Smooth muscle cell (in vitro differentiated cells): ENCODE measurements at regions not wholly inside any gene's neighbourhood (a gene's known extent, or its start where the extent isn't known, plus 50 kb on each side); places are given as distances from the start of the nearest gene placed in this dataset.
"Not testable (repeated sequence)": the region's sequence is repeated elsewhere in the genome, so short reads cannot be mapped to it uniquely, and the experiment has no call there.

Experiments used
- DNase-seq: peaks from one replicate; lab custom pipeline; 2025; ENCODE audit not compliant: unreplicated experiment; lab: John Stamatoyannopoulos, UW
- H2AFZ ChIP-seq: fragments of 200-600 bp; sonication (generic); 2 replicates; pipeline ENCODE4 v1.6.0; 2016; ENCODE audit warnings: antibody characterized with exemption, low read depth, mild to moderate bottlenecking
- H3F3A ChIP-seq: fragments of 200-600 bp; sonication (generic); 2 replicates; pipeline ENCODE4 v1.6.0; 2017; ENCODE audit warnings: antibody characterized with exemption, low read depth
- H3K27ac ChIP-seq: fragments of 200-600 bp; sonication (generic); 2 replicates; pipeline ENCODE4 v1.5.1; 2016; ENCODE audit warnings: low read depth, mild to moderate bottlenecking
- H3K27me3 ChIP-seq: fragments of 200-600 bp; sonication (generic); 2 replicates; pipeline ENCODE4 v1.6.1; 2016; ENCODE audit warnings: low read depth, mild to moderate bottlenecking
- H3K36me3 ChIP-seq: fragments of 200-600 bp; sonication (generic); 2 replicates; pipeline ENCODE4 v1.5.1; 2016; ENCODE audit warnings: low read depth
- H3K4me1 ChIP-seq: fragments of 200-600 bp; sonication (generic); 2 replicates; pipeline ENCODE4 v1.5.1; 2016; ENCODE audit warnings: low read depth
- H3K4me2 ChIP-seq: fragments of 200-600 bp; sonication (generic); 2 replicates; pipeline ENCODE4 v1.6.0; 2016; ENCODE audit warnings: mild to moderate bottlenecking
- H3K4me3 ChIP-seq: fragments of 200-600 bp; sonication (generic); 2 replicates; pipeline ENCODE4 v1.5.1; 2016; ENCODE audit warnings: mild to moderate bottlenecking
- H3K79me2 ChIP-seq: fragments of 200-600 bp; sonication (generic); 2 replicates; pipeline ENCODE4 v1.6.0; 2016; ENCODE audit warnings: low read depth, mild to moderate bottlenecking
- H3K9ac ChIP-seq: fragments of 200-600 bp; sonication (generic); 2 replicates; pipeline ENCODE4 v1.6.0; 2016; ENCODE audit warnings: low read depth
- H3K9me3 ChIP-seq: fragments of 200-600 bp; sonication (generic); replicated peaks from 2 replicates; pipeline ENCODE4 v1.5.1; 2016; ENCODE audit warnings: low read depth
- H4K20me1 ChIP-seq: fragments of 200-600 bp; sonication (generic); 2 replicates; pipeline ENCODE4 v1.6.0; 2016; ENCODE audit warnings: low read depth
- CTCF ChIP-seq: fragments of 200-600 bp; sonication (generic); IDR thresholded peaks from 2 replicates; pipeline ENCODE4 v1.5.1; 2017; ENCODE audit warnings: borderline replicate concordance, mild to moderate bottlenecking, antibody characterized with exemption; ENCODE audit not compliant: insufficient read depth, poor library complexity, severe bottlenecking
- WGBS: methylation state at CpG from one replicate; pipeline ENCODE4 v1.1.7; 2016; ENCODE audit warnings: low lambda C conversion rate; 5-methylcytosine and 5-hydroxymethylcytosine counted together

GRCh38 chr12:17866802-17867201, 223.2 kb downstream of the RERGL start:
- no peak overlapping the region for H3K27ac ChIP-seq
- H4K20me1 ChIP-seq, result no peaks in the 10 kb centered on the region
- TF ChIP-seq CTCF, result no peak
- no peaks in the 10 kb centered on the region for H3K79me2 ChIP-seq
- no peaks in the 10 kb centered on the region for H3K9me3 ChIP-seq
- no peaks in the 10 kb centered on the region for H3K36me3 ChIP-seq
- H3F3A ChIP-seq, result no peaks in the 10 kb centered on the region
- H3K27me3 ChIP-seq, result no peaks in the 10 kb centered on the region
- DNase-seq, result no peak
- no peak overlapping the region for H2AFZ ChIP-seq
- no peak overlapping the region for H3K9ac ChIP-seq
- no peak overlapping the region for H3K4me2 ChIP-seq
- WGBS, result 95% methylated on average over 2 of the region's 2 CpGs
- no peaks in the 10 kb centered on the region for H3K4me1 ChIP-seq
- H3K4me3 ChIP-seq, result no peak overlapping the region

GRCh38 chr12:17855548-17855947, 234.4 kb downstream of the RERGL start:
- not testable (repeated sequence) for H3K9ac ChIP-seq, H3K4me1 ChIP-seq, H2AFZ ChIP-seq, H3K27ac ChIP-seq, H3K27me3 ChIP-seq, H3K4me3 ChIP-seq, H3F3A ChIP-seq, H3K36me3 ChIP-seq, H3K4me2 ChIP-seq, H3K79me2 ChIP-seq, H3K9me3 ChIP-seq, DNase-seq, H4K20me1 ChIP-seq
- 93% methylated on average over 24 of the region's 24 CpGs for WGBS

GRCh38 chr12:17853054-17853453, 236.9 kb downstream of the RERGL start:
- Histone ChIP-seq H3K36me3 (no peaks in the 10 kb centered on the region), H4K20me1 (no peaks in the 10 kb centered on the region), H2AFZ (no peak overlapping the region), H3K4me1 (peaks cover 3% of the 10 kb centered on the region), H3K9ac (no peak overlapping the region), H3F3A (no peaks in the 10 kb centered on the region), H3K4me3 (no peak overlapping the region), H3K4me2 (no peak overlapping the region), H3K27me3 (peaks cover 5% of the 10 kb centered on the region), H3K27ac (no peak overlapping the region), H3K9me3 (no peaks in the 10 kb centered on the region), H3K79me2 (no peaks in the 10 kb centered on the region)
- WGBS, result 95% methylated on average over 2 of the region's 2 CpGs
- DNase-seq, result no peak
- TF ChIP-seq CTCF, result no peak

- Histone ChIP-seq H3K27ac (no peak overlapping the region), H3K36me3 (no peaks in the 10 kb centered on the region), H3K9me3 (no peaks in the 10 kb centered on the region), H3K4me1 (no peaks in the 10 kb centered on the region), H3K4me2 (no peak overlapping the region), H3K9ac (no peak overlapping the region), H4K20me1 (no peaks in the 10 kb centered on the region), H2AFZ (no peak overlapping the region), H3K79me2 (no peaks in the 10 kb centered on the region), H3F3A (no peaks in the 10 kb centered on the region), H3K27me3 (peaks cover 15% of the 10 kb centered on the region), H3K4me3 (no peak overlapping the region)
- TF ChIP-seq CTCF, result no peak
- 77% methylated on average over 1 of the region's 1 CpG for WGBS
- DNase-seq, result no peak
Measured at GRCh38 chr12:17841496-17841895, 248.5 kb downstream of the RERGL start.
